PFSK-1 (cell line): ENCODE measurements at regions not wholly inside any gene's neighbourhood (a gene's known extent, or its start where the extent isn't known, plus 50 kb on each side); places are given as distances from the start of the nearest gene placed in this dataset.

Experiments used
- FOXP2 ChIP-seq: optimal IDR thresholded peaks from 2 replicates; pipeline ENCODE3; 2011; ENCODE audit warnings: borderline replicate concordance, control low read depth, inconsistent platforms; ENCODE audit not compliant: insufficient read depth; ENCODE audit errors: extremely low read length, extremely low read depth
- POLR2AphosphoS5 ChIP-seq: IDR thresholded peaks from 2 replicates; pipeline ENCODE4 v1.6.1; 2012; ENCODE audit warnings: low read depth, mild to moderate bottlenecking, control low read depth, low read length, moderate library complexity
- REST ChIP-seq, 2 experiments: IDR thresholded peaks; 2 replicates each; pipeline versions ENCODE4 v1.6.1 to v1.8.0; 2011 to 2012; ENCODE audit warnings: low read depth in 2 of 2, low read length in 2 of 2, control low read depth in 1 of 2, inconsistent platforms in 1 of 2, mild to moderate bottlenecking in 1 of 2, moderate library complexity in 1 of 2; ENCODE audit not compliant: insufficient read depth in 1 of 2
- SIN3A ChIP-seq: IDR thresholded peaks from 2 replicates; pipeline ENCODE4 v1.6.1; 2012; ENCODE audit warnings: mild to moderate bottlenecking, low read length, moderate library complexity, borderline replicate concordance; ENCODE audit not compliant: insufficient read depth
- TAF1 ChIP-seq: IDR thresholded peaks from 2 replicates; pipeline ENCODE4 v1.6.1; 2012; ENCODE audit warnings: low read length, control low read depth, borderline replicate concordance; ENCODE audit not compliant: insufficient read depth

DNA sequence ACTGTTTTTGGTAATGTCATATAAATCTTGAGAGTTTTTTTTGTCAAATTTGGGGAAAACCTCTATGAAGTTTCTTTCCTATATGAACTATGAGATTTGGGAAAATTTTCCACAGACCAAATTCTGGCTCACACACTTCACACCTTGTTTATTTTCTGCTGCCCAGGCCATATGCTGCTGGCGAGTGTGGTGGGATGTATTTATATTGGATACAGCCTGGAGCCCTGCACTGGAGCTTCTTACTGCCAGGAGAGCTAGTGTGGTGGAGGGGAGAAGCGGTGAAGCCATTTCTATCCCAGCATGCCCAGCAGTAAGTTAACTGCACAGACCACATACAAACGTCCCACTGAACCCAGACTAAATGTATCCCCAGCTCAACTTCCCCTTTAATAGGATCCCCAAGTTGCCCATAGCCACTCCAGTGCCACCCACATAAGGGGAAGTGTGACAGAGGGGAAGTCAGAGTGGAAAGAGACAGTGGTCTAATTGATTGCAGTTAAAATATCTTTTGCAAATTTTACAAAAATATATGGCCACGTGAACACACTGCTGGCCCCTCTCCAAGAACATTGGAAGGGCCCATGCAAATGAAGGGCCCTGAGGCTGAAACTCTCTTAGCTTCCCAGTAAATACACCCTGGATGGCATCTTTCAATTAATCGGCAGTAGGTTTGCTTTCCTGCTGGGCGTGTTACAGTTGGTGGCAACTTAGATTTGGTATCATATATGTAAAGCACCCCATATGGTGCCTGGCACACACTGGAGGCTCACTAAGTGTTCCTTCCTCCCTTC is 146.6 kb upstream of the ITGA6 start:
- TF ChIP-seq FOXP2, result no peak
- no peak for TF ChIP-seq TAF1
- TF ChIP-seq POLR2AphosphoS5, result no peak
- TF ChIP-seq SIN3A, result no peak
- TF ChIP-seq REST (IDR thresholded peaks at IDR 0.05; ENCODE audit: insufficient read depth in 1 of 2, low read depth in 2 of 2, low read length in 2 of 2), result no peak

- TF ChIP-seq REST (IDR thresholded peaks at IDR 0.05; ENCODE audit: insufficient read depth in 1 of 2, low read depth in 2 of 2, low read length in 2 of 2) (no peak), SIN3A (no peak), TAF1 (no peak), FOXP2 (no peak), POLR2AphosphoS5 (no peak)
Measured at GRCh38 chr2:172281648-172282570, 145.5 kb upstream of the ITGA6 start.

- TF ChIP-seq POLR2AphosphoS5 (no peak), TAF1 (no peak), SIN3A (no peak), FOXP2 (no peak), REST (IDR thresholded peaks at IDR 0.05; ENCODE audit: insufficient read depth in 1 of 2, low read depth in 2 of 2, low read length in 2 of 2) (no peak)
Measured at GRCh38 chr2:172282944-172283343, 144.4 kb upstream of the ITGA6 start.

GRCh38 chr2:172283476-172283875 is 143.9 kb upstream of the ITGA6 start:
- TF ChIP-seq REST (IDR thresholded peaks at IDR 0.05; ENCODE audit: insufficient read depth in 1 of 2, low read depth in 2 of 2, low read length in 2 of 2) (no peak), TAF1 (no peak), POLR2AphosphoS5 (no peak), FOXP2 (no peak), SIN3A (no peak)
